NCI-H146 treated with DMSO at 0.1 percent for 48 hours (cell line): ENCODE measurements at regions not wholly inside any gene's neighbourhood (a gene's known extent, or its start where the extent isn't known, plus 50 kb on each side); places are given as distances from the start of the nearest gene placed in this dataset.

Source experiments
- DNase-seq: peaks from one replicate; lab custom pipeline; 2025; ENCODE audit not compliant: unreplicated experiment; lab: John Stamatoyannopoulos, UW

DNA sequence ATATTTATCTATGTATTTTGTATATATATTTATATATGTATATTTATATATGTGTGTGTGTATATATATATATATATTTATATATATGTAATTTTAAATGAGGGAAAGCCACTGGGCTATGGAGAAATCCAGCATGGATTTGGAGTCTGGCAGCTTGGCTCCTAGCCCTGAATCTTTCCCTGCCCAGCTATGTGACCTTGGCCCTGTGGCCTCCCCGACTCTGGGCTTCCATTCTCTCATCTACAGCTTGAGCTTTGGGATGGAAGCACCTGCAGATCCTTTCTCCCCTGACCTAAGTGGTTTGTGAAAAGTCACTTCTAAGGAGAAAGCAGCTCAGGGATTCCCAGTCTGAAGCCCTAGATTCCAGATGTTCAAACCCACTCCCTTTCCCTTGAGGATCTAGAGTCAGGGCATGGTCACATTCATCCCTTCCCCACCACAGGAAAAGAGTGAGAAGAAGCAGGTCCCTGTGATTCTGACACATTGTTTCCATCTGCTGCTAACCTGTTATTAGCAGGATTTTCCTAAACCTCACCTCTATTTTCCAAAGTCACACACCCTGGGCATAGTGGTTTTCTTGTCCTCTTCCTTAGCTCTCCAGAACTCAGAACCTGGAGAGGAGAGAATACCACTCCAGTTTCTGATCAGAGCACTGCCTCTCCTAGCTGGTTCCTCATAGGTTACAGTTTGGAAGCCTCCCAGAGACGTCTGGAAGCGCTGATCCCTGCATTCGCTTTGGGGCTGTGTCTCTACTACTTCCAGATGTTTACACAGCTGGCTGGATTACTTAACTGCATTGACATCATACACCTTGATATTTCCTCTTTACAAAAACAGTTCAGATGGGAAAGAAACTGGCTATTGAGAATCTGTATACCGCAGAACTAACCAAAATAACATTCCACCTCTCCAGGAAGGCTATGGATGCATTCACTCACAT lies 327.5 kb upstream of the ZMIZ1 start:
- no peak for DNase-seq

DNA sequence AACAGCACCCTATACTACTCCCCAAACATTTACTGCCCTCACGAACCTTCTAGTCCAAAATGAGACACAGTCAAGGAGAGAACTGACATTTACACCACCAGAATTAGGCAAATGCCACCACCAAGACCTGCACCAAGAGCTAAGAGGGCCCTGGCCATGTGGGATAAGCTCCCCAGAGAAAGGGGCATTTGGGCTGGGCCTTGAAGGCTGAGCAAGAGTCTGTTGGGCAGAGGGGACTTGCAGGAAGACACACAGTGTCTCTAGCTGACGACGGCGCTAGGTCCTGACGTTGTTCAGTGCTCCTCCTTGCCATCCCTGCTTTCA lies 326.4 kb upstream of the ZMIZ1 start:
- no peak for DNase-seq

- DNase-seq = no peak
Measured at GRCh38 chr10:78742730-78743615, 325.8 kb upstream of the ZMIZ1 start.

DNA sequence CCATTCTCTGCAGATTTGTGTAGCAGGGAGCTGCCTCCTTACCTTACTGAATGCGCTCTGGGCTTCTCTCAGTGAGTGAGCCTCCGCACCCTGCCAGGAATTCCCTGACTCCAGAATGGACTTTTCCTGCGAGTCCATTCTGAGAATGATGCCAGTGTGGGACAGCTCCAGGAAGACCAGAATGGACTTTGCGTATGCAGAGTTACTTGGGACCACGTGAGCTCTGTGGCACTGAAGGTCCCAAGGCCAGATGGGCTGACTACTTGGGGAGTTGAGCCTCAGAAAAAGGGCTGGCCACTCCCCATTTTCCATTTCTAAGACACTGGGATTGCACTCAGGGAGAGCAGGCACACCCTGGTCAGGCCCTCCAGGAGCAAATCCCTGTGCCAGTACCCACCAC lies 324.7 kb upstream of the ZMIZ1 start:
- DNase-seq = no peak

DNA sequence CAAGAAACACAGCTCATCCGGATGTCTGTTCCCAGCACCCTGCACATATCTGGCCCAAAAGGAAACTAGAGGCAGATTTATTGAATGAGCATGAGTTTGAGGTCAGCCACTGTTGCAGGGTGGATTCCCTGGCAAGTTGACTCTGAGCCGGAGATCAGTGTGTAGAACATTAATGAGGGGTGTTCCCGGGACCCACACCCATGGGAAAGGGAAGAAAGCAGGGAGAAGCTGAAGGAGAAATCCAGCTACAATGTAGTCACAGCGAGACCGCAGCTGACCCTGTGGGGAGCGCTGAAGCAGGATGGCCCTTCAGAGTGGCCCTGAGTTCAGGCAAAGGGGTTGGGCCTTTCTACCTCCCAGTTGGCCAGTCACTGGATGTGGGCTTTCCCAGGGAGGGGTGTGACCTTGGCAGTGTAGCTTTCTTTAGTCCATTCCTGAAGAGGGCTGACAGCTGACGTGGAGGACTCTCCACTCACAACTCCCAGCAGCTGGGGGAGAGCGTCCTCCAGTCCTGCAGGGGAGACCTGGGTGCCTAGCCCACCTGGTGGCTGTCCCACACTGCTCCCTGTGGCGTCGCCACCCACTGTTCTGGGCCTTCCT lies 324.2 kb upstream of the ZMIZ1 start:
- DNase-seq = no peak

DNA sequence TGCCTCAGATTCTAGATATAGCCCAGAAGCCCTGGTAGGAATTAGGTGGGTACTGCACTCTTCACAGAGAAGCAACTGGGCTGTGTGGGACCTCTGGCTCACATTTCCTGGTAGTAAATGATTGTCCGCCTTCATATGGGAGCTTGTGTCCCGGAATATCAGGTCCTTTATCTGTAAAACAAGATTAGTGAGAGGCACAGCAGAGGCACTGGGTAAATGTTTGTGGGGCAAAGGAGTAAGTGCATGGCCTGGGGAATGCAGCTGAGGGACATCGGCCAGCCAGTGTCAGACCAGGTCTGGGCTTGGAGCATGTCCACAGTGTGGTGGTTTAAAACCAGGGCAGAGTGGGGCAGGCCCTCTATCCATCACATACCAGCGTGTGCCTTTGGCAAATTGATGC lies 323.3 kb upstream of the ZMIZ1 start:
- no peak for DNase-seq

DNA sequence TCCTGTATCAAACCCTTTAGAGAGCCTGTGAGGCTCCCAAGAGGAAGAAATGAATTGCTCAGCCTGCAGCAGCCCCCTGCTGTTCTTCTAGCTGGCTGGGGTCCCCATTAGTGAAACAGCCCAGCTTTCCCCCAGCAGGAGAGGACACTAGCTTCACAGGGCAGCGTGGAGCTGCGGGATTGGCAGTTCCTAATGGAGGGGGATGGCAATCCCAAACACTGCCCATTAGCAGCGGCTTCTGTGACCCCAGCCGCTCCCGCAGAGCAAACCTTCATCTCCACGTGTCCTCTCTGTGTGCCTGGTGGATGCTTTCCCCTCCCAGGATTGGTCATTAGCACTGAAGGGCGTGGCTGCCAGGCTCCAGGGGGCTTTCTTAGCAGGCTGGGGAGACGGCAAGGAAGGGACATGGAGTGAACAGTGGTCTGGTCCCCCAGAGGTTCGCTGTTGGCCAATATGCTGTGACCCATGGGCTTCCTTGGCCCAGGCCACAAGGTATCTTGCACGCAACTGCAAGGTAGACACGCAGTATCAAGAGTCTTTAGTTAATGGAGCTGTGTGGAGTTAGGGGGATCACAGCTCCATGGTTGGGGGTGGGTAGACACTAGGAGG lies 322.5 kb upstream of the ZMIZ1 start:
- no peak for DNase-seq

- DNase-seq = no peak
Measured at GRCh38 chr10:78747401-78748234, 321.1 kb upstream of the ZMIZ1 start.

DNA sequence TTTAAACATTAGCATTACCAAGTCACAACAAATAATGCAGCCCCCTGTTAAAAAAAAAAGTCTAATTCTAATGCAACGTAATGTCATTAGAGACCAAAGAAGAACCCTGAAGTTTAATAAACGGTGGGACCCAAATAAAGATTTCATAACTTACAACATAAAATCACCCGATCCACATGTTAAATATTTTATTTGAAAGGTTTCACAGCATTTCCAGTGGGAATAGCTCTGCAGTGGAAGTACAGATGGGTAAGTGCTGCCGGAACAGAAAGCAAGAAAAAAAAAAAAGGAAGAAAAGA lies 320.6 kb upstream of the ZMIZ1 start:
- DNase-seq = no peak

- DNase-seq = no peak
Measured at GRCh38 chr10:78749200-78749599, 319.6 kb upstream of the ZMIZ1 start.

DNA sequence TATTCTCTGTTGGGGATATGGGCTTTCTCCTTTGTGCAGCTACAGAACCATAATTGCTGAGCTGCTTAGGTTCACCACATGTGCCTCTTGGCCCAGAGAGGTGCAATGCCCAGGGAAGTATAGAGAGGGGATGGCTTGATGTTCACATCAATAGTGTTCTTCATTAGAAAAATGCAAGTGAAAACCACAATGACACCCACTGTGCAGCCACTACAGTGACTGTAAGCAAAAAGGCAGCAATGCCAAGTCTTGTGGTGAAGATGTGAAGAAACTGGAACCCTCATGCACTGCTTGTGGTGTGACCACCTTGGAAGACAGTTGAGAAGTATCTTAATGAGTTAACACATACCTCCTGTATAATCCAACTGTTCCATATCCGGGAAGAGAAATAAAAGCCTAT lies 318.9 kb upstream of the ZMIZ1 start:
- DNase-seq = no peak

GRCh38 chr10:78750418-78750817 lies 318.3 kb upstream of the ZMIZ1 start:
- DNase-seq = no peak

GRCh38 chr10:78751716-78752115 lies 317.1 kb upstream of the ZMIZ1 start:
- no peak for DNase-seq

GRCh38 chr10:78752221-78752620 lies 316.5 kb upstream of the ZMIZ1 start:
- no peak for DNase-seq

GRCh38 chr10:78752708-78753107 lies 316.1 kb upstream of the ZMIZ1 start:
- no peak for DNase-seq

DNA sequence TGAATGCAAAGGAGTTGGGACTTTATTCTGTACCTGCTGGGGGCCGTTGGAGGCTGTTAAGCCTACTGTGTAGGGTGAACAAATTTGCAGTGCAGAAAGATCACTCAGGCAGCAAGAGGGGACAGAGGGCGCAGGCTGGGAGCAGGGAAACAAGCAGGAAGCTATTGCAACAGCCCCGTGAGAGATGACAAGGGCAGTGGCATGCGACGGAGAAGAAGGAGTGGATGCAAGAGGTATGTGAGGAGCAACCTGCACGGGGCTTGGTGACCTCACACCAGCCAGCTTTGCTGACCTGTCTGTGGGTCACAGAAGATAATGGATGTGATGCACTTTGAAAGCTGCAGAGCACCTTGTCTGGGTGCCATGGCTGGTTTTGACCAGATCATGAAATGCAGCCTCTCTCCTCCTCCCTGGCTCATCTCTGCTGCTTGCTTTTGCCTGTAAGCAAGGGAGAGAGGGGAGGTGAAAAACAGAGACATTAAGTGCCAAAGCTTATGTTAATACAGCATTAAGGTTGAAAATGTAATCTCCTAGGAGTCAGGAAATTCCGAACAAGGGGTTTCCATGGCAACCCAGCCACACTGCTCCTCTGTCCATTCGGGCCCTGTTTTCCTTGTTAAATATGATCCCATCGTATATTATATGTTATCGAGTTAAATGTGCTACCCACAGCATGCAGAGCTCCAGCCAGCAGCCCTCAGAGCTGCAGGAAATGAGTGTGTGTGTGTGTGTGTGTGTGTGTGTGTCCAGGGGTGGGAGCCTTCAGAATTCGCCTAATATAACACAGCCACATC lies 314.3 kb upstream of the ZMIZ1 start:
- no peak for DNase-seq

- no peak for DNase-seq
Measured at GRCh38 chr10:78755063-78755701, 313.6 kb upstream of the ZMIZ1 start.

DNA sequence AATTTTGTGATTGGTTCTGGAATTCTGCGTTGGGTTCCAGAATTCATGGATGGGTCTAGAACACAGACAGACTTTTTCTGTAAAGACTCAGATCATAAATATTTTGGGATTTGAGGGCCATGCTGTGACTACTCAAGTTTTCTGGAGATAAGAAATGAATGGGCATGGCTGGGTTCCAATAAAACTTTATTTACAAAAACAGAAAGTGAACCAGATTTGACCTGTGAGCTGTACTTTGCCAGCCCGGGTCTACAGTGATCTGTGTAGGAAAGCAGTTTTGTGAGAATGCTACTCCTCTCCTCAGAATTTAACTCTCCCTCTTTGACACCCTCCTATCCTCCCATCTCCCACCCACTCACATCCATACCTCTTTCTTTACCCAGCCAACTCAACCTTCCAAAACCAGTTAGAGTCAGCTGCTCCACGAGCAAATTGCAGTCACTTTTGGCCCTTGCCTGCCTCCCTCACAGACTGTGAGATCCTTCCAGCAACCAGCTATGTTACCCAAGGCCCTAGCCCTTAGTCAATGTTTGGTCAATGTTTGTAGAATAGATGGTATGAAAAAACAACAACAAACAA lies 312.8 kb upstream of the ZMIZ1 start:
- DNase-seq = no peak
